ENCODE measurements at regions not wholly inside any gene's neighbourhood (a gene's known extent, or its start where the extent isn't known, plus 50 kb on each side); places are given as distances from the start of the nearest gene placed in this dataset.

- TF ChIP-seq, protein P1, sequence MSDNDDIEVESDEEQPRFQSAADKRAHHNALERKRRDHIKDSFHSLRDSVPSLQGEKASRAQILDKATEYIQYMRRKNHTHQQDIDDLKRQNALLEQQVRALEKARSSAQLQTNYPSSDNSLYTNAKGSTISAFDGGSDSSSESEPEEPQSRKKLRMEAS (IDR thresholded peaks at IDR 0.05; ENCODE audit: low read depth) = no peak
- TF ChIP-seq, protein P2, sequence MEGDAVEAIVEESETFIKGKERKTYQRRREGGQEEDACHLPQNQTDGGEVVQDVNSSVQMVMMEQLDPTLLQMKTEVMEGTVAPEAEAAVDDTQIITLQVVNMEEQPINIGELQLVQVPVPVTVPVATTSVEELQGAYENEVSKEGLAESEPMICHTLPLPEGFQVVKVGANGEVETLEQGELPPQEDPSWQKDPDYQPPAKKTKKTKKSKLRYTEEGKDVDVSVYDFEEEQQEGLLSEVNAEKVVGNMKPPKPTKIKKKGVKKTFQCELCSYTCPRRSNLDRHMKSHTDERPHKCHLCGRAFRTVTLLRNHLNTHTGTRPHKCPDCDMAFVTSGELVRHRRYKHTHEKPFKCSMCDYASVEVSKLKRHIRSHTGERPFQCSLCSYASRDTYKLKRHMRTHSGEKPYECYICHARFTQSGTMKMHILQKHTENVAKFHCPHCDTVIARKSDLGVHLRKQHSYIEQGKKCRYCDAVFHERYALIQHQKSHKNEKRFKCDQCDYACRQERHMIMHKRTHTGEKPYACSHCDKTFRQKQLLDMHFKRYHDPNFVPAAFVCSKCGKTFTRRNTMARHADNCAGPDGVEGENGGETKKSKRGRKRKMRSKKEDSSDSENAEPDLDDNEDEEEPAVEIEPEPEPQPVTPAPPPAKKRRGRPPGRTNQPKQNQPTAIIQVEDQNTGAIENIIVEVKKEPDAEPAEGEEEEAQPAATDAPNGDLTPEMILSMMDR (IDR thresholded peaks at IDR 0.05) = no peak
- TF ChIP-seq SMC3 (IDR thresholded peaks at IDR 0.05; ENCODE audit: low read depth, low read length) = no peak
- TF ChIP-seq EP300 (IDR thresholded peaks at IDR 0.05; ENCODE audit: borderline replicate concordance in 1 of 2, low read depth in 1 of 2, low read length in 1 of 2) = no peak
- TF ChIP-seq ELF1 (IDR thresholded peaks at IDR 0.05) = no peak
- no peak for TF ChIP-seq EZH2phosphoT487 (IDR thresholded peaks at IDR 0.05; ENCODE audit: borderline replicate concordance, low read depth)
- no peak for TF ChIP-seq TAF1 (IDR thresholded peaks at IDR 0.05; ENCODE audit: borderline replicate concordance, low read depth, low read length)
- no peak for TF ChIP-seq YY1 (IDR thresholded peaks at IDR 0.05; ENCODE audit: low read depth)
- TF ChIP-seq SIN3A (IDR thresholded peaks at IDR 0.05; ENCODE audit: borderline replicate concordance, low read depth, low read length) = no peak
- TF ChIP-seq POLR2AphosphoS5 (IDR thresholded peaks at IDR 0.05; ENCODE audit: low read depth, low read length) = no peak
- no peak for TF ChIP-seq USF2 (IDR thresholded peaks at IDR 0.05; ENCODE audit: borderline replicate concordance, low read depth, low read length)
- TF ChIP-seq RFX5 (IDR thresholded peaks at IDR 0.05; ENCODE audit: low read length) = no peak
- TF ChIP-seq MXI1 (IDR thresholded peaks at IDR 0.05; ENCODE audit: low read depth, low read length) = no peak
Measured at GRCh38 chr5:83871533-83872395, 151.1 kb upstream of the HAPLN1 start.

Data from SK-N-SH (cell line).